GM18519 (cell line): ENCODE measurements at regions not wholly inside any gene's neighbourhood (a gene's known extent, or its start where the extent isn't known, plus 50 kb on each side); places are given as distances from the start of the nearest gene placed in this dataset.

Source experiments
- ATAC-seq: cut with Tn5 transposase; IDR thresholded peaks from one replicate; pipeline ENCODE4 v1.9.1; 2021; ENCODE audit warnings: mild to moderate bottlenecking, moderate library complexity; ENCODE audit not compliant: unreplicated experiment, low FRiP score

- ATAC-seq: no peak
Observed at GRCh38 chr3:106862067-106862466, 515.2 kb upstream of the CCDC54 start.

- ATAC-seq: no peak
Observed at GRCh38 chr3:106877627-106878026, 499.6 kb upstream of the CCDC54 start.

- no peak for ATAC-seq
Observed at GRCh38 chr3:106880206-106880605, 497.0 kb upstream of the CCDC54 start.

GRCh38 chr3:106881186-106881585 is 496.1 kb upstream of the CCDC54 start:
- no peak for ATAC-seq

- ATAC-seq: no peak
Observed at GRCh38 chr3:106882297-106882696, 494.9 kb upstream of the CCDC54 start.

GRCh38 chr3:106906074-106906473 is 471.2 kb upstream of the CCDC54 start:
- no peak for ATAC-seq

GRCh38 chr3:106908181-106908938 is 468.9 kb upstream of the CCDC54 start:
- no peak for ATAC-seq

GRCh38 chr3:106913111-106913698 is 464.0 kb upstream of the CCDC54 start:
- no peak for ATAC-seq

- no peak for ATAC-seq
Observed at GRCh38 chr3:106913966-106914365, 463.3 kb upstream of the CCDC54 start.

- no peak for ATAC-seq
Observed at GRCh38 chr3:106920609-106921008, 456.6 kb upstream of the CCDC54 start.

GRCh38 chr3:106929081-106929480 is 448.2 kb upstream of the CCDC54 start:
- no peak for ATAC-seq

GRCh38 chr3:106930086-106930485 is 447.2 kb upstream of the CCDC54 start:
- ATAC-seq: no peak

- no peak for ATAC-seq
Observed at GRCh38 chr3:106931904-106932303, 445.3 kb upstream of the CCDC54 start.

- no peak for ATAC-seq
Observed at GRCh38 chr3:106936337-106936736, 440.9 kb upstream of the CCDC54 start.

GRCh38 chr3:106942051-106942450 is 435.2 kb upstream of the CCDC54 start:
- ATAC-seq: no peak

GRCh38 chr3:106943071-106943470 is 434.2 kb upstream of the CCDC54 start:
- ATAC-seq: no peak

- no peak for ATAC-seq
Observed at GRCh38 chr3:106945435-106945834, 431.8 kb upstream of the CCDC54 start.

- ATAC-seq: no peak
Observed at GRCh38 chr3:106946866-106947265, 430.4 kb upstream of the CCDC54 start.

GRCh38 chr3:106957029-106957428 is 420.2 kb upstream of the CCDC54 start:
- ATAC-seq: no peak

GRCh38 chr3:106962993-106963392 is 414.2 kb upstream of the CCDC54 start:
- ATAC-seq: no peak

GRCh38 chr3:106963442-106963841 is 413.8 kb upstream of the CCDC54 start:
- ATAC-seq: no peak

- no peak for ATAC-seq
Observed at GRCh38 chr3:106965307-106965706, 411.9 kb upstream of the CCDC54 start.
